MM.1S (cell line): ENCODE measurements at regions not wholly inside any gene's neighbourhood (a gene's known extent, or its start where the extent isn't known, plus 50 kb on each side); places are given as distances from the start of the nearest gene placed in this dataset.

ENCODE experiments used
- CTCF ChIP-seq: fragments of 300-600 bp; sonication (generic); IDR thresholded peaks from 2 replicates; pipeline ENCODE4 v1.5.1; 2016; ENCODE audit warnings: antibody characterized with exemption, low read length, mixed read lengths
- EZH2phosphoT487 ChIP-seq: fragments of 300-600 bp; sonication (generic); IDR thresholded peaks from 2 replicates; pipeline ENCODE4 v1.6.1; 2018; ENCODE audit warnings: antibody characterized with exemption, low read length

DNA sequence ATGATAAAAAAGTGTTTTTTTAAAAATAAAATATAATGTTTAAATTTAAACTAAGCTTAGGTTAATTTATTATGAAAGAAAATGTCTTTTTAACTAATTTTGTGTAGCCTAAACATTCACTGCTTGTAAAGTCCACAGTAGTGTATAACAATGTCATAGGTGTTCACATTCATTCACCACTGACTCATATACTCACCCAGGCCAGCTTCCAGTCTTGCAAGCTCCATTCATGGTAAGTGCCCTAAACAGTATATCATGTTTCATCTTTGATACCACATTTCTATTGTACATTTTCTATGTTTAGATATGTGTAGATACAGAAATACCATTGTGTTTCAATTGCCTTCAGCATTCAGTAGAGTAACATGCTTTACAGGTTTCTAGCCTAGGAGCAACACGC lies 530.3 kb downstream of the EPHA5 start:
- TF ChIP-seq CTCF, result no peak
- TF ChIP-seq EZH2phosphoT487, result no peak
